Prostate gland (tissue), 2 donors: ENCODE measurements at regions not wholly inside any gene's neighbourhood (a gene's known extent, or its start where the extent isn't known, plus 50 kb on each side); places are given as distances from the start of the nearest gene placed in this dataset.

Source experiments
- DNase-seq: peaks from one replicate; pipeline ENCODE4 v3.0.0-alpha.2; 2019; ENCODE audit warnings: low spot score
- H3K27ac ChIP-seq, 2 donors: fragments of 200-600 bp; sonication (generic); 2 replicates each; pipeline ENCODE4 v1.5.1; 2017 to 2019
- H3K27me3 ChIP-seq: fragments of 200-600 bp; sonication (generic); replicated peaks from 2 replicates; pipeline ENCODE4 v1.5.1; 2019; ENCODE audit not compliant: insufficient read depth
- H3K36me3 ChIP-seq, 2 donors: fragments of 200-600 bp; sonication (generic); 1 replicate in 1 of 2; 2 replicates in 1 of 2; pipeline versions ENCODE4 v1.5.1 to v1.8.1; 2017 to 2019
- H3K4me1 ChIP-seq: fragments of 200-600 bp; sonication (generic); replicated peaks from 2 replicates; pipeline ENCODE4 v1.5.1; 2019
- H3K4me3 ChIP-seq, 2 donors: fragments of 200-600 bp; sonication (generic); 2 replicates each; pipeline ENCODE4 v1.5.1; 2017 to 2019
- H3K9me3 ChIP-seq: fragments of 200-600 bp; sonication (generic); 2 replicates; pipeline ENCODE4 v1.5.1; 2017
- CTCF ChIP-seq, 4 experiments: fragments of 200-600 bp in 2 of 4; fragments of 450-650 bp in 2 of 4; sonication (generic) in 2 of 4; IDR thresholded peaks; 1 replicate in 3 of 4; 2 replicates in 1 of 4; pipeline ENCODE4 v1.5.1; 2016 to 2019; ENCODE audit warnings: antibody characterized with exemption in 4 of 4, mild to moderate bottlenecking in 2 of 4, moderate library complexity in 2 of 4
- POLR2A ChIP-seq: fragments of 450-650 bp; IDR thresholded peaks from one replicate; pipeline ENCODE4 v1.6.1; 2016; ENCODE audit warnings: antibody characterized with exemption, mild to moderate bottlenecking
- POLR2AphosphoS5 ChIP-seq: sonication (generic); formaldehyde crosslinking; IDR thresholded peaks from one replicate; pipeline ENCODE4 v1.6.1; 2017; ENCODE audit warnings: antibody characterized with exemption
- WGBS: methylation state at CpG from one replicate; pipeline ENCODE4 v1.1.5; 2018; 5-methylcytosine and 5-hydroxymethylcytosine counted together
- intact Hi-C: fragments of 100-400 bp; cut with DNase I; formaldehyde crosslinking; loops from one replicate; pipeline ENCODE4 v1.14.2; 2022

DNA sequence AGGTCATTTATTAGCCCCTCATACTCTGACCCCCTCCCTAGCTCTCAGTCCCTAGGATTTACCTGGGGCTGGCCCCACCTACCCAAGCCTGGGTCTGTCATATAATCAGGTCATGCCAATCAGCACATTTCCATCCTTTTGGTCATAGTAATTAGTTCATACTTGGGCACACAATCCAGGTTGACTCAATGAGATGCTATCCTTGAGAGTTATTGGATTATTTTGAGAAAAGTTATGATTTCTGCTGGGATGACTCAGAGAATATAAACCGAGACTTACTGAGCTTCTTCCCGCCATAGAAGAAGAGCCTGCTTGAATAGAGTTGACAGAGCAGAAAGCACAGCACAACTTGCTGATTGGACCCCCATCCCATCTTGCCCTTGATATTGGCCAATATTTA is 331.5 kb downstream of the CBLN1 start:
- Histone ChIP-seq H3K9me3 (no peaks in the 10 kb centered on the region), H3K27me3 (no peaks in the 10 kb centered on the region), H3K4me3 (no peak overlapping the region), H3K36me3 (no peaks in the 10 kb centered on the region), H3K4me1 (no peaks in the 10 kb centered on the region), H3K27ac (no peak overlapping the region)
- WGBS, result 85% methylated on average over 2 of the region's 2 CpGs
- DNase-seq, result no peak
- TF ChIP-seq POLR2AphosphoS5 (no peak), CTCF (IDR thresholded peaks at IDR 0.05) (no peak), POLR2A (no peak)
- intact Hi-C loops, result no loop called here

DNA sequence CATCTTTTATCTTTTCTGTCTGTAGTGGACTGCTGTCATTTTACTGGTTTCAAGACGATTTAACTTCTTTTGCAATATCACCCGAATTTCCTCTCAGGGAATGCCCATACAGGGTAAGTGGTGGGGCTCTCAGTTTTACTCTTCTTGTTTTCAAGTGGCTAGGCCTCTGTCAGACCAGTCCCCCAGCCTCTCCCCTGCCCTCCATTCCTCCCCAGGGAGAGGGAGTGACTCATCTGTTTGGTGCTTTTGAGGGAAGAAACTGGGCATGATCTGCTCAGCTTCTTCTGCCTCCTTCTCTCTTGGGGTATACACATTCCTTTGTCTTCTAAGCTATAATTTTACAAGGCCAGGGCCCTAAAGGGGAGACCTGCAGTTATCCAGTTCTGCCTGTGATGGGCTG is 332.0 kb downstream of the CBLN1 start:
- intact Hi-C loops, result no loop called here
- no peak for DNase-seq
- Histone ChIP-seq H3K4me1 (no peaks in the 10 kb centered on the region), H3K4me3 (no peak overlapping the region), H3K27me3 (no peaks in the 10 kb centered on the region), H3K27ac (no peak overlapping the region), H3K9me3 (no peaks in the 10 kb centered on the region), H3K36me3 (no peaks in the 10 kb centered on the region)
- 78% methylated on average over 2 of the region's 2 CpGs for WGBS
- TF ChIP-seq POLR2A, result no peak
- TF ChIP-seq CTCF (IDR thresholded peaks at IDR 0.05), result no peak
- TF ChIP-seq POLR2AphosphoS5, result no peak

DNA sequence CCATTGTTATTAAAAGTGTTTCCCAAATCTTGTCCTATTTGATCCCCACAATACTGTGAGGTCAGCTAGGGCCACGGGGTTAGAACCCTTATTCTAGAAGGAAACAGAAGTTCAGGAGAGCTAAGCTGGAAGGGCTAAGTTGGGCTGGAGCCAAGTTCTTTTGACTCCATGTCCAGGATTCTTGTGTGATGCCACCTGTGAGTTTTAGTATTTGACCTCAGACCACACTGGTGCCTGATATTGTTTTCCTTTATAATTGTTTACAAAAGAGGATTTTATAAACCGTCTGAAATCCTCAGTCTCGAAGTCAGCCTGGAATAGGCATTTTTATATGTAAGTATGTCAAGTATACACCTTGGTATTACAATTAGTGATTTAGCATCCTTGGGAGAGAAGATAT is 332.7 kb downstream of the CBLN1 start:
- H3K27ac ChIP-seq, result no peak overlapping the region

DNA sequence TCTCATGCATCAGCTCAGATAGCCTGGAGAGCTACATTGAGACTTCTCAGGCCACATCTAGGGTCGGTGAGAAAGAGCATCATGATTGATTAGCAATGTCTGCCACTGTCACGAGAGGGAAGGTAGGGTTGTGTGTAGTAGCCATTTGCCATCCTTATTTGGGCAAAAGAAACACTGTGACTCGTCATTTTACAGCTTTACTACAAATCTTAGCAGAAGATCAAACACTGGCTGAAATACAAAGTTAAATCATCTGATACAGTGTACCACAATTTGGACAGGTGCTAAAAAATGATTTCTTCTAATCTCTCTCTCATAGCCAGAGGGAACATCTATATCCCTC is 334.3 kb downstream of the CBLN1 start:
- 38% methylated on average over 3 of the region's 3 CpGs for WGBS
- H3K27ac ChIP-seq, result no peak overlapping the region
- TF ChIP-seq POLR2A (no peak), CTCF (IDR thresholded peaks at IDR 0.05) (no peak), POLR2AphosphoS5 (no peak)

More for the DNA sequence above, 332.7 kb downstream of the CBLN1 start:
- Histone ChIP-seq H3K27me3 (no peaks in the 10 kb centered on the region), H3K9me3 (no peaks in the 10 kb centered on the region), H3K4me1 (no peaks in the 10 kb centered on the region), H3K4me3 (no peak overlapping the region), H3K36me3 (no peaks in the 10 kb centered on the region)
- WGBS, result 48% methylated on average over 3 of the region's 3 CpGs
- no peak for DNase-seq
- TF ChIP-seq CTCF (IDR thresholded peaks at IDR 0.05), result no peak
- TF ChIP-seq POLR2AphosphoS5, result no peak
- no peak for TF ChIP-seq POLR2A
- intact Hi-C loops, result no loop called here

DNA sequence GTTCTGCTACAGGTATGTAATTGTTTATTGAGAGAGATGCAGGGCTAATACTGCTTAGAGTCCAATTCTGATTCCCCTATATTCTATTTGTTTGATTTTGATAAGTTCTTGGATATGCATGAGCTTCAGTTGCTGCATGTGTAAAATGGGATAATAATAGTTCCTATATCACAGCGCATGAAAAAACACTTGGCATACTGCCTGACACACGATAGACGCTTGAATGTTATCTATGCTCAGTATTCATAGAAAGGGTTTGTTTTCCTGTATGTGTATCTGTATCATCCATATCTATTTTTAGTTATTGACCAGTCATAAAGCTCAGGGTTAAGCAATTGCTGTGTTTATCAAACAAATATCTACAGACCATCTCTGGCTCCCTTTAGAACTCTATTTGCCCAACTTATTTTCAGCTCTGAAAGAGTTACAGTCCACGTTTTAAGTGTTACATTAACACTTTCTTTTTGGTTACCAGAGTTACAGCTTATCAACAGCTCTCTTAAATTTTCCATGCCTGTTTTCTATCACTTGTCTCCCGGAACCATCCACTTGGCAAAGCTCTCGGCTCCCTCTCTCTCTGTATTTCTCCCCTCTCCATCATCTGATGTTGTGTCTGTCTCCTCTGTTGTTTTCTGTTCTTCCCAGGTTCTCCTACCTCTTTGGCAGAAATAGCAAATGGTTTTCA is 334.8 kb downstream of the CBLN1 start:
- Histone ChIP-seq H3K27ac (no peak overlapping the region), H3K27me3 (no peaks in the 10 kb centered on the region), H3K36me3 (no peaks in the 10 kb centered on the region), H3K9me3 (no peaks in the 10 kb centered on the region), H3K4me3 (no peak overlapping the region), H3K4me1 (no peaks in the 10 kb centered on the region)
- no peak for TF ChIP-seq POLR2A
- no peak for DNase-seq
- 52% methylated on average over 6 of the region's 6 CpGs for WGBS
- intact Hi-C loops, result no loop called here

More for the DNA sequence above, 334.3 kb downstream of the CBLN1 start:
- Histone ChIP-seq H3K27me3 (no peaks in the 10 kb centered on the region), H3K9me3 (no peaks in the 10 kb centered on the region), H3K4me1 (no peaks in the 10 kb centered on the region), H3K36me3 (no peaks in the 10 kb centered on the region), H3K4me3 (no peak overlapping the region)
- intact Hi-C loops, result no loop called here
- DNase-seq, result no peak
